SH-SY5Y (cell line): ENCODE measurements at regions not wholly inside any gene's neighbourhood (a gene's known extent, or its start where the extent isn't known, plus 50 kb on each side); places are given as distances from the start of the nearest gene placed in this dataset.

Experiments used
- GATA2 ChIP-seq: IDR thresholded peaks from 2 replicates; pipeline ENCODE4 v1.6.1; 2011; ENCODE audit warnings: mild to moderate bottlenecking, low read depth, low read length
- GATA3 ChIP-seq: IDR thresholded peaks from 2 replicates; pipeline ENCODE4 v1.6.1; 2011; ENCODE audit warnings: low read depth, mild to moderate bottlenecking, low read length, moderate library complexity

GRCh38 chr4:12933760-12934221 lies 550.3 kb downstream of the RAB28 start:
- TF ChIP-seq GATA3: no peak
- TF ChIP-seq GATA2: no peak
